ENCODE measurements at regions not wholly inside any gene's neighbourhood (a gene's known extent, or its start where the extent isn't known, plus 50 kb on each side); places are given as distances from the start of the nearest gene placed in this dataset.

- no peak overlapping the region for H3K23ac ChIP-seq (ENCODE audit: insufficient read length)
- POLR2A ChIA-PET (ENCODE audit: partially characterized antibody) = interaction anchor here (2.3 kb wide), 2 partner anchors 9 to 82 kb away, joined by 9 read pairs; partner anchors contain the start of gene GADD45G
These were observed 81.8 kb downstream of the GADD45G start for GRCh38 chr9:89686621-89687020.

More at GRCh38 chr9:89686621-89687020, 81.8 kb downstream of the GADD45G start:
- Histone ChIP-seq H3K79me1 (ENCODE audit: low read depth, low read length) (no peaks in the 10 kb centered on the region), H3K9me3 (ENCODE audit: insufficient read depth in 2 of 2, low read depth in 1 of 2, low read length in 1 of 2) (no peaks in the 10 kb centered on the region), H3K9ac (replicated peaks in 1 of 4; ENCODE audit: extremely low read depth in 1 of 4, low read depth in 3 of 4, low read length in 3 of 4) (no peak overlapping the region), H4K8ac (ENCODE audit: extremely low read depth, insufficient read depth, low read length) (peak overlapping the region; percentile 58), H3K23me2 (ENCODE audit: low read depth, low read length) (no peaks in the 10 kb centered on the region), H2AK5ac (ENCODE audit: low read depth, low read length) (peak overlapping the region; percentile 32; the same call in 1 of the 2 replicates), H3K4me1 (replicated peaks in 1 of 4; ENCODE audit: control insufficient read depth in 3 of 4, insufficient read depth in 4 of 4, low read length in 3 of 4) (peaks cover 0 to 11% (median 4%) of the 10 kb centered on the region in 4 experiments; a peak in 4 of 7 replicates), H3K4me2 (ENCODE audit: insufficient read depth in 1 of 2, low read depth in 2 of 2, low read length in 2 of 2) (no peak overlapping the region), H3K14ac (ENCODE audit: insufficient read length) (no peak overlapping the region), H3K79me2 (ENCODE audit: control insufficient read depth in 1 of 2, insufficient read depth in 2 of 2, low read length in 2 of 2) (no peaks in the 10 kb centered on the region), H3K27ac (ENCODE audit: low read depth, low read length) (no peak overlapping the region), H2AFZ (ENCODE audit: low read length) (no peak overlapping the region), H3K36me3 (ENCODE audit: control insufficient read depth in 2 of 4, insufficient read depth in 4 of 4, low read length in 3 of 4) (no peaks in the 10 kb centered on the region), H3K4me3 (ENCODE audit: extremely low read depth in 1 of 4, insufficient read depth in 2 of 4, low read depth in 3 of 4, low read length in 4 of 4) (no peak overlapping the region), H2BK20ac (ENCODE audit: low read length) (peak overlapping the region; percentile 91), H3K4ac (replicated peaks; ENCODE audit: insufficient read length, low read depth, low read length) (peak overlapping the region; percentile 83), H3K56ac (replicated peaks; ENCODE audit: insufficient read length, low read depth, low read length) (no peak overlapping the region), H4K91ac (replicated peaks; ENCODE audit: insufficient read length, low read length) (peak overlapping the region; percentile 98), H2BK15ac (ENCODE audit: low read length) (no peak overlapping the region), H2BK5ac (ENCODE audit: low read depth, low read length) (peak overlapping the region; percentile 94; the same call in 1 of the 2 replicates), H3K27me3 (replicated peaks in 1 of 4; ENCODE audit: control insufficient read depth in 3 of 4, extremely low read depth in 1 of 4, insufficient read depth in 3 of 4, low read length in 3 of 4) (no peaks in the 10 kb centered on the region), H4K20me1 (replicated peaks in 1 of 2; ENCODE audit: control insufficient read depth in 1 of 2, insufficient read depth in 2 of 2, low read length in 2 of 2) (no peaks in the 10 kb centered on the region), H2BK120ac (replicated peaks; ENCODE audit: low read depth, low read length) (peak overlapping the region; percentile 93), H4K5ac (ENCODE audit: insufficient read length, low read depth, low read length) (peak overlapping the region; percentile 41), H3K18ac (ENCODE audit: extremely low read depth, low read length) (peak overlapping the region; percentile 52), H2BK12ac (ENCODE audit: low read depth, low read length) (peak overlapping the region; percentile 40; the same call in 1 of the 2 replicates)
- no peak for DNase-seq (ENCODE audit: low read depth in 1 of 2, low spot score in 2 of 2)
- CTCF ChIA-PET (ENCODE audit: partially characterized antibody) = interaction anchor here (0.7 to 3.0 kb wide), 6 partner anchors 9 to 411 kb away, joined by 3 to 9 read pairs (median 4); no protein-coding TSS in a partner anchor
- no peak for TF ChIP-seq EZH2 (IDR thresholded peaks at IDR 0.05; ENCODE audit: low read depth, low read length, severe bottlenecking)
- TF ChIP-seq SUZ12 (IDR thresholded peaks at IDR 0.05; ENCODE audit: low read length) = no peak
- TF ChIP-seq SP4 (IDR thresholded peaks at IDR 0.05; ENCODE audit: low read length) = no peak
- TF ChIP-seq POU5F1 (IDR thresholded peaks at IDR 0.05; ENCODE audit: low read depth, low read length) = no peak
- no peak for TF ChIP-seq GTF2F1 (IDR thresholded peaks at IDR 0.05; ENCODE audit: borderline replicate concordance, low read depth, low read length)
- TF ChIP-seq ZNF274 (IDR thresholded peaks at IDR 0.05; ENCODE audit: borderline replicate concordance, extremely low read depth, low read length) = no peak
- TF ChIP-seq BRCA1 (IDR thresholded peaks at IDR 0.05; ENCODE audit: low read depth, low read length) = no peak
- TF ChIP-seq SP2 (IDR thresholded peaks at IDR 0.05; ENCODE audit: low read length) = no peak
- WGBS, 2 experiments (ENCODE audit: extremely low coverage in 1 of 2, insufficient coverage in 1 of 2, insufficient read length in 1 of 2, insufficient replicate concordance in 2 of 2, low coverage in 1 of 2, low lambda C conversion rate in 2 of 2, missing lambda C conversion rate in 1 of 2) = no CpG with 5 or more reads among the region's 4 CpGs
- no peak for FAIRE-seq

Data from H1 (cell line).